A673 (cell line): ENCODE measurements at regions not wholly inside any gene's neighbourhood (a gene's known extent, or its start where the extent isn't known, plus 50 kb on each side); places are given as distances from the start of the nearest gene placed in this dataset.

ENCODE experiments used
- CTCF ChIP-seq: fragments of 300-800, 200-600 bp; sonication (generic); conservative IDR thresholded peaks from 2 replicates; pipeline ENCODE4 v1.5.1; 2017; ENCODE audit warnings: low read depth, mild to moderate bottlenecking, antibody characterized with exemption, low read length, moderate library complexity, mixed read lengths
- EZH2 ChIP-seq: fragments of 200-600 bp; sonication (generic); IDR thresholded peaks from 2 replicates; pipeline ENCODE4 v1.6.1; 2017; ENCODE audit warnings: borderline replicate concordance, low read depth, mild to moderate bottlenecking, mixed read lengths, antibody characterized with exemption, low read length; ENCODE audit not compliant: poor library complexity, severe bottlenecking

- TF ChIP-seq CTCF (no peak), EZH2 (no peak)
These were observed 150.6 kb upstream of the HSF2 start for GRCh38 chr6:122248844-122249243.
